ENCODE measurements at regions not wholly inside any gene's neighbourhood (a gene's known extent, or its start where the extent isn't known, plus 50 kb on each side); places are given as distances from the start of the nearest gene placed in this dataset.

DNA sequence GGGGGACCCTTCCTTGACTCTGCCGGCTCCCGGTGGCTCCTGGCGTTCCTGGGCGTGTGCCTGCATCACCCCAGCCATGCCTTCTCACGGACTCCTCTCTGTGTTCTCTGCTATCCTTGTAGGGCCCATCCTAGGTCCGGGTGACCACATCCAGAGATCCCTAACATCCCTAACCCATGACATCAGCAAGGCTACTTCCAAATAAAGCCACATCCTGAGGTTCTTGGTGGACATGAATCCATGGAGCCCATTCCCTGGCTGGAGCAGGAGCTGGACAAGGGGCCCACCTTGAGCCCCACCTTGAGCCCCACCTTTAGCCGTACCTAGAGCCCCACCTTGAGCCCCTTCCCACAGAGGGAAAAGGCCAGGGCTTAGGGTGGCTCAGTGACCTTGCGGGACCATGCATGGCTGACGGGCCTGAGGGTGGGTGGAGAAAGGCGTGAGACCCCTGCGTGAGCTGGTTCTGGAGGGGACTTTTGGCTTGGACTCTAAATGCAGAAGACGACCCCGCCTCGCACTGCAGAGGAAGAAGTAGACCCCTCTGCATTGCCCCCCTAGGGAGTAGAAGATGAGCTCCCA, 58.5 kb upstream of the INPP5A start:
- DNase-seq (peak in 2 of 3 donors; percentile 32 to 42), ATAC-seq (no peak)
- no peak for TF ChIP-seq POLR2A (IDR thresholded peaks at IDR 0.05)
- TF ChIP-seq, protein P1, sequence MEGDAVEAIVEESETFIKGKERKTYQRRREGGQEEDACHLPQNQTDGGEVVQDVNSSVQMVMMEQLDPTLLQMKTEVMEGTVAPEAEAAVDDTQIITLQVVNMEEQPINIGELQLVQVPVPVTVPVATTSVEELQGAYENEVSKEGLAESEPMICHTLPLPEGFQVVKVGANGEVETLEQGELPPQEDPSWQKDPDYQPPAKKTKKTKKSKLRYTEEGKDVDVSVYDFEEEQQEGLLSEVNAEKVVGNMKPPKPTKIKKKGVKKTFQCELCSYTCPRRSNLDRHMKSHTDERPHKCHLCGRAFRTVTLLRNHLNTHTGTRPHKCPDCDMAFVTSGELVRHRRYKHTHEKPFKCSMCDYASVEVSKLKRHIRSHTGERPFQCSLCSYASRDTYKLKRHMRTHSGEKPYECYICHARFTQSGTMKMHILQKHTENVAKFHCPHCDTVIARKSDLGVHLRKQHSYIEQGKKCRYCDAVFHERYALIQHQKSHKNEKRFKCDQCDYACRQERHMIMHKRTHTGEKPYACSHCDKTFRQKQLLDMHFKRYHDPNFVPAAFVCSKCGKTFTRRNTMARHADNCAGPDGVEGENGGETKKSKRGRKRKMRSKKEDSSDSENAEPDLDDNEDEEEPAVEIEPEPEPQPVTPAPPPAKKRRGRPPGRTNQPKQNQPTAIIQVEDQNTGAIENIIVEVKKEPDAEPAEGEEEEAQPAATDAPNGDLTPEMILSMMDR (IDR thresholded peaks at IDR 0.05): no peak
- H3K27me3 ChIP-seq: no peaks in the 10 kb centered on the region
- no peak overlapping the region for H3K27ac ChIP-seq
- no peaks in the 10 kb centered on the region for H3K9me3 ChIP-seq
- H3K4me1 ChIP-seq: peaks cover 0 to 4% (median 0%) of the 10 kb centered on the region in 4 donors
- H3K4me3 ChIP-seq: no peak overlapping the region
- H3K36me3 ChIP-seq: no peaks in the 10 kb centered on the region
- WGBS (ENCODE audit: insufficient coverage, low coverage, low lambda C conversion rate, missing lambda C conversion rate): 85% methylated on average over 5 of the region's 14 CpGs
- intact Hi-C loops (cut with DNase I): no loop called here

DNA sequence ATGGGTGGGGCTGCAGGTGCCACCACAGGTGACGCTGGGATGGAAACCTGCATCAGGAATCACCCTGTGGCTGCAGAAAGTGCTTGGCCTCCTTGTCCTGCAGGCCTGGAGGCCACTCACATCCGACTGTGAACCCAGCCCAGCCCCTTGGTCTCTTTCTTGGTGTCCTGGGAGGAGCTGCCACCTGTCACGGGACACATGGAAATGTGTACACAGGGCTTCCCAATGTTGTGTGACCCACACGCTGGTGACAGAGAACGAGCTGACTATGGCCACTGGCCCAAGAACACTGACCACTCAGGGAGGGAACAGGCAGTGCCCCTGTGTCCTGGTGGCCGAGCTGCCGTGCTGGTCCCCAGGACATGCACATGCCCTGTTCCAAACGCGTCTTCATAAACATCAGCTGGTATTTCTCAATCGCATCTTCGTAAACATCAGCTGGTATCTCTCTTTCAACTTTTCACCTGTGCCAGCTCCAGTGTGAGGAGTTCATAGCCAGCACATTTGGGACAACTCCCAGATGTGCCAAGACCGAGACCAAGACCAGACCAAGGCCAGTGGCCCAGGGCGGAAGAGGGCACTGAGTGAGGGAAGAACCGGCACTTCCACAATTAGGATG, 57.9 kb upstream of the INPP5A start:
- no peak for TF ChIP-seq POLR2A (IDR thresholded peaks at IDR 0.05)
- TF ChIP-seq, protein P1 (IDR thresholded peaks at IDR 0.05): no peak
- ATAC-seq: peak; percentile 75 to 87 (median 82)

DNA sequence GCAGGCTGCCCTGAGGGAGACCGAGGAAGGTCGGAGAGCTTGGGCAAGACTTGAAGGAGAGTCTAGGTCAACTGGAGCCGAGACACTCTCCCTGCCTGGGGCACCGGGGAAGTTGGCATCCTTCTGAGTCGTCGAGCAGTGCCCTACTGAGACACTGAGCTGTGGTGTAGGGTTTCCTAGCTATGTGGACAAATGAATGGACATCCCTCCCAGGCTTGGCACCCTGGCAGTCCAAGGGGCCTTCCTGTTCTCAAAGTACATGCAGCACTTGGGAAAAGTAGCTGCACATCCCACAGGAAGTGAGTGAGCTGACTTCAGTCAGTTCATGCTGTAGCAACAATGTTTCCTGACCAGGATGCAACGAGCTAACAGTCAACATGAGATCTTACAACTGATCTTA, 57.2 kb upstream of the INPP5A start:
- peak in 1 of 3 donors; percentile 31 for DNase-seq
- no peaks in the 10 kb centered on the region for H3K9me3 ChIP-seq
- no peak overlapping the region for H3K4me3 ChIP-seq
- no peak for ATAC-seq
- 40% methylated on average over 1 of the region's 7 CpGs for WGBS (ENCODE audit: insufficient coverage, low coverage, low lambda C conversion rate, missing lambda C conversion rate)
- no peak overlapping the region for H3K27ac ChIP-seq
- intact Hi-C loops (cut with DNase I): no loop called here
- TF ChIP-seq, protein P1 (IDR thresholded peaks at IDR 0.05): no peak
- TF ChIP-seq POLR2A (IDR thresholded peaks at IDR 0.05): no peak
- H3K36me3 ChIP-seq: no peaks in the 10 kb centered on the region
- H3K27me3 ChIP-seq: no peaks in the 10 kb centered on the region
- peaks cover 0 to 4% (median 0%) of the 10 kb centered on the region in 4 donors for H3K4me1 ChIP-seq

More for the DNA sequence above, 57.9 kb upstream of the INPP5A start:
- no peak overlapping the region for H3K27ac ChIP-seq
- no peaks in the 10 kb centered on the region for H3K27me3 ChIP-seq
- intact Hi-C loops (cut with DNase I): no loop called here
- no peak overlapping the region for H3K4me3 ChIP-seq
- DNase-seq: peak in 2 of 3 donors; percentile 46 to 62
- H3K36me3 ChIP-seq: no peaks in the 10 kb centered on the region
- 32% methylated on average over 9 of the region's 14 CpGs for WGBS (ENCODE audit: insufficient coverage, low coverage, low lambda C conversion rate, missing lambda C conversion rate)
- no peaks in the 10 kb centered on the region for H3K9me3 ChIP-seq
- H3K4me1 ChIP-seq: peaks cover 0 to 4% (median 0%) of the 10 kb centered on the region in 4 donors

DNA sequence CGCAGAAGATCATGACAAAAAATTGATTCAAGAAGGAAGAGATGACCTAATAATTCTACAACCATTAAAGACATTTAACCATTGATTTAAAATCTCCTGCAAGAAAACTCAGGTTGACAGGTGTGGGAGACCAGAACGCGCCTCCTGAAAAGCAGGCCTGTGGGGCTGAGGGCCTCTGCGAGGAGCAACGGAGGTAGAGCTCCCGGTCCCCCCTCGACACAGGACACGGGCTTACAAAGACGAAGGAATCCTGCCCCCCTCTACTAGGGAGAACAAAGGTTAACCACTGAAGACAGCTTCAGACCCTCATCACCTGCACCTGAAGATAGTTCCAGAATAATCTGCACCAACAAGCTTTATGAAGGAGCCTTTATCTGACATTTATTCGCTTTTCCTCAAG, 55.9 kb upstream of the INPP5A start:
- Histone ChIP-seq H3K36me3 (no peaks in the 10 kb centered on the region), H3K27me3 (no peaks in the 10 kb centered on the region), H3K9me3 (no peaks in the 10 kb centered on the region), H3K27ac (no peak overlapping the region), H3K4me1 (peaks cover 0 to 4% (median 0%) of the 10 kb centered on the region in 4 donors), H3K4me3 (no peak overlapping the region)
- 63% methylated on average over 10 of the region's 10 CpGs for WGBS (ENCODE audit: insufficient coverage, low coverage, low lambda C conversion rate, missing lambda C conversion rate)
- TF ChIP-seq, protein P1 (IDR thresholded peaks at IDR 0.05): no peak
- no peak for TF ChIP-seq POLR2A (IDR thresholded peaks at IDR 0.05)
- intact Hi-C loops (cut with DNase I): no loop called here
- ATAC-seq: no peak
- no peak for DNase-seq

All from right lobe of liver (tissue), 6 donors.